HL-60 (cell line): ENCODE measurements at regions not wholly inside any gene's neighbourhood (a gene's known extent, or its start where the extent isn't known, plus 50 kb on each side); places are given as distances from the start of the nearest gene placed in this dataset.

Experiments used
- DNase-seq, 2 experiments: peaks; one replicate each; pipeline ENCODE4 v3.0.0-alpha.2; 2010 to 2020; ENCODE audit warnings: low read depth in 1 of 2, low spot score in 1 of 2
- H3K27ac ChIP-seq: fragments of 250-450 bp; sonication (Bioruptor Pico); replicated peaks from 2 replicates; pipeline ENCODE4 v1.5.1; 2020; ENCODE audit warnings: mild to moderate bottlenecking, moderate library complexity
- H3K27me3 ChIP-seq: fragments of 250-450 bp; sonication (Bioruptor Pico); 2 replicates; pipeline ENCODE4 v1.5.1; 2021; ENCODE audit warnings: mild to moderate bottlenecking, moderate library complexity; ENCODE audit not compliant: insufficient read depth, poor library complexity, severe bottlenecking
- H3K4me3 ChIP-seq: replicated peaks from 2 replicates; pipeline ENCODE4 v1.5.1; 2011; ENCODE audit warnings: mild to moderate bottlenecking, control low read depth, low read length; ENCODE audit not compliant: insufficient read depth
- CTCF ChIP-seq: IDR thresholded peaks from one replicate; pipeline ENCODE4 v1.5.1; 2011; ENCODE audit warnings: low read length, control low read depth, inconsistent platforms; ENCODE audit not compliant: insufficient read depth
- GABPA ChIP-seq: IDR thresholded peaks from 2 replicates; pipeline ENCODE4 v1.6.1; 2012; ENCODE audit warnings: low read depth
- POLR2AphosphoS5 ChIP-seq: IDR thresholded peaks from 2 replicates; pipeline ENCODE4 v1.6.1; 2012; ENCODE audit warnings: low read depth
- REST ChIP-seq: IDR thresholded peaks from 2 replicates; pipeline ENCODE4 v1.6.1; 2012; ENCODE audit warnings: low read depth; ENCODE audit not compliant: insufficient replicate concordance
- SPI1 ChIP-seq: IDR thresholded peaks from 2 replicates; pipeline ENCODE4 v1.6.1; 2012; ENCODE audit warnings: low read depth, mild to moderate bottlenecking, borderline replicate concordance

- H3K27me3 ChIP-seq, result peaks cover 6% of the 10 kb centered on the region
- TF ChIP-seq REST (no peak), POLR2AphosphoS5 (no peak), CTCF (no peak), SPI1 (no peak), GABPA (no peak)
- DNase-seq, result no peak
Observed at GRCh38 chr17:33657181-33657580, 364.1 kb upstream of the ASIC2 start.

GRCh38 chr17:33661975-33662374 is 368.9 kb upstream of the ASIC2 start:
- TF ChIP-seq GABPA (no peak), SPI1 (no peak), REST (no peak), CTCF (no peak), POLR2AphosphoS5 (no peak)
- H3K4me3 ChIP-seq, result no peak overlapping the region
- H3K27ac ChIP-seq, result no peak overlapping the region

More at GRCh38 chr17:33657181-33657580, 364.1 kb upstream of the ASIC2 start:
- Histone ChIP-seq H3K4me3 (no peak overlapping the region), H3K27ac (no peak overlapping the region)

GRCh38 chr17:33664116-33664840 is 371.2 kb upstream of the ASIC2 start:
- H3K27ac ChIP-seq, result no peak overlapping the region
- TF ChIP-seq GABPA (no peak), CTCF (no peak), SPI1 (no peak), REST (no peak), POLR2AphosphoS5 (no peak)
- H3K27me3 ChIP-seq, result peaks cover 6% of the 10 kb centered on the region
- H3K4me3 ChIP-seq, result no peak overlapping the region
- DNase-seq, result no peak

More at GRCh38 chr17:33661975-33662374, 368.9 kb upstream of the ASIC2 start:
- no peak for DNase-seq
- H3K27me3 ChIP-seq, result peaks cover 6% of the 10 kb centered on the region
